GM18520 (cell line): ENCODE measurements at regions not wholly inside any gene's neighbourhood (a gene's known extent, or its start where the extent isn't known, plus 50 kb on each side); places are given as distances from the start of the nearest gene placed in this dataset.
A peak's percentile ranks its signal among the peaks of the same experiment; 100 is the strongest.

Experiments
- ATAC-seq: cut with Tn5 transposase; IDR thresholded peaks from one replicate; pipeline ENCODE4 v1.9.1; 2021; ENCODE audit not compliant: unreplicated experiment

DNA sequence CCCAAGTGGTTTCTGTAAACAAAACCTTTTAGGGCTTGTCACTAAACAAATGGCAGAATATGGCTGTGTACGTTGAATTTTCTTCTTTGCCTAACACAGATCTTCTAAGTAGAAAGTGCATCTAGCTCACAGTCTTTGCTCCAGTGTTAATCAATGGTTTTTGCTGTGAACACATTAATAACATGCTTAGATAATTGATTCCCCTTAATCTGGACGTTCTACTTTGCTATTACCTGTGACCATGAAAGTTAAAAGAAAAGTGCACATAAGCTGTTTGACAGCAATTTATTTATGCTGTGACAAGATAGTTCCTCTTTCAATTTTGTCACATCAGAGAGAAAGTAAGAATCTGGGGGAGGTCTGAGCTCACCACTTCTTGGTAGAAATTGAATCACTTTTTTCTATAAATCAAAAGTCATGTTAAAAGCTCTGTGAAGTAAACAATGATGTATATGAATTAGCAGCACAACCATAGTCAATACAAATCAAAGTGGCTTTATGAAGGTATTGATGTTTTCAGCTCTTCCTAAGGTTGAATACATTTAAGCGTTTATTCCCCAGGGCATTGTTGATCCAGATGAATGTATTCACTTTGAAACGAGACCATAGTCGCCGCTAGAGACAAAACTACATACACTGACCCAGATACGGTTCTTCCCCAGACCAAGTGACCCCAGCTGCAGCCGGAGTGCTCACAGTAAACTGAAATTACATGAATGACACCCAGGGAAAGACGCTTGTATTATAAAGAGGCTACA is 174.6 kb upstream of the ZNF608 start:
- ATAC-seq = peak; percentile 78

DNA sequence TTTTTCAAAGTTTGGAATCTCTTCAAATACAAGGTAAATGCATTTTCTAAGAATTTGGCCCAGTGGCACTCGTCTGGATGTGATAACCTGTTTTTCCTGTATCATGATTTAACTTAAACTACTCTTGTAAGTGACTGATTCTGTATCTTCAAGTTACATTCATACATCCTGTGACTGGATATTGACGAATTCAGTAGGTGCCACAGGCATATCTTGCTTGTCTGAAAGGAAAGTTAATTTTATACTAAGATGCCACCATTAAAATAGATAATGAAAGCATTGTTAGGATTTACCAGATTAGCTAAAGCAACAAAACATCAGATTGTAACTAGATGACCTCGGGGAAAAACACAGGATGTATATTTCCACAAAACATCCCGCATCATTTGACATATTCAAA is 175.3 kb upstream of the ZNF608 start:
- peak; percentile 4 for ATAC-seq

DNA sequence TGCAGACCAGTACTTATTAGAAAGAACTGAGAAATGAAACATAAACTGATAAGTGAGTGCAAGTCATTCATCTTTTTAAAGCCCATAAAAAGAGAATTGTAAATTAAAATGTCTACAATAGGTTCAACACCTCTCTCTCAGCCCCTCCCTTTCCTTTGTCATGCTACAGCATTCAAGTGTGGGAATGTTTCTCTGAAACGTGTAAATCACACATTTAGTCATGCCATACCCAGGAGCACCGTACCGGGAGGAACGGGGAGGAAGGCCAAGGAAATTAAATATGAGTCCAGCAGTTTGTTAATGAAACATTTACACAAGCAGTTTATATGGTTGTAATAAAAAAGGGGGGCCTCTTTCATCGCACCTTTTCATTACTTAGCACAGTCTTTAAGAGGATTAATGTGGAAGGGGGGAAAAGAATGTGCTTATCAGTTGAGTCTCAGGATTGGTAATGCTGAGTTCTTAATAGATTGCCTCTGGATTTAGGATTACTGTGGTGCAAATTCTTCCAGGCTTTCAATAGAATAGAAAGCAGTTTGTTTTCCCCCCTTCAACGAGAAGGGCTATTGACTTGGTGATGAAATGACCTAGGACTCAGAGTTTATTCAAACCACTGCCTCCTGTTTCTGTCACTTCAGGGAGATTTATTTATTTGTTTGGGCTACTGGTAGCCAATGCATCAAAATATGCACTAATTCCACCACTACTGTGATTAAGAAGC is 176.0 kb upstream of the ZNF608 start:
- no peak for ATAC-seq

DNA sequence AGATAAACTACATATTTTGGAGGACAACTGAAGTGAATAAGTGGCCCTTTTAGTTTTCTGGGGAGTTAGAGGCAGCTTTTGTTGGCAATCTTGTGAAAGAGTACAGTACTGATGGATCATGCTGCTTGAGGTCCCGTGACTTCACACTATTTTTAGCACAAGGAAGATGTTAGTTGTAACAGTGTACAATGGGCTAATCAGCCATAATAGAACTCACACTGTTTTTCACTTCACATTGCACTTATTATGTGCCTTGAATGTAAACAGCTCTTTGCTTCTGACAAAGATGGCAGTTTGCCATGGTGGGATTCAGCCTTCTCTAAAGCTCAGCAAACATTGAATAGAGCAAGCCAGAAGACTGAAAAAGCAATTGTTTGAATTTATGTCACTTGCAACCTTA is 176.7 kb upstream of the ZNF608 start:
- no peak for ATAC-seq

DNA sequence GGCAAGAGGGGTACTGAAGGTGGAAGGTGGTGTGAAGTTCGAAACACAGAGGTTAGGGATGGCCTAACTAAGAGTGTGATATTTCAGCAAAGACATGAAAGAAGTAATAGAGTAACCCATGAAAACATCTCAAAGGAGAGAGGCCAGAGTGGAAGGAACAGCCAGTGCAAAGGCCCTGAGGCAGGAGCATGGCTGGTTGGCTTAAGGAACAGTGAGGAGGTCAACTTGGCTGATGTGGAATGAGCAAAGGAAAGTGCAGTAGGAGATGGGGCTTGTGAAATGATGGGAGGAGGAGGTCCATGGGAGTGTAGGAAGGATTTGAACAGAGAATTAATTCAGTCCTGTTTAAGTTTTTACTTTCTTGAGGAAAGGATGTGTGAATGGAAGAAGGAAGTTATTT is 178.3 kb upstream of the ZNF608 start:
- no peak for ATAC-seq

DNA sequence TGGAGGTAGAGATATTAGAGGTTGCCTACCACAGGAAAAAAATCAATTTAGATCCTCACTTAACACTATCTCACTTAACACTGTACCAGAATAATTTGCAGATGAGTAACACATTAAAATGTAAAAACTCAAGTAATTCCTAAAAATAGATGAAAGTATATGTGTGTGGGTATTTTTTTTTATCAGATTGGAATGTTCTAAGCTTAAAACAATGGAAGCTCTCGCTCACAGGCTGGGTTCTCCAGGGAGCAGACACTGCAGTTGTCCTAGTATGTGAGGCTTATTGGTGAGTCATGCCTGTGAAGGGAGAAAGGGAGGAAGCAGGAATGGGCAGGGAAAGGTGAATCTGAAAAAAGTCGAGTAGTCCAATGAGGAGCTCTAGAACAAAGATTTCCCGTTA is 181.3 kb upstream of the ZNF608 start:
- no peak for ATAC-seq

DNA sequence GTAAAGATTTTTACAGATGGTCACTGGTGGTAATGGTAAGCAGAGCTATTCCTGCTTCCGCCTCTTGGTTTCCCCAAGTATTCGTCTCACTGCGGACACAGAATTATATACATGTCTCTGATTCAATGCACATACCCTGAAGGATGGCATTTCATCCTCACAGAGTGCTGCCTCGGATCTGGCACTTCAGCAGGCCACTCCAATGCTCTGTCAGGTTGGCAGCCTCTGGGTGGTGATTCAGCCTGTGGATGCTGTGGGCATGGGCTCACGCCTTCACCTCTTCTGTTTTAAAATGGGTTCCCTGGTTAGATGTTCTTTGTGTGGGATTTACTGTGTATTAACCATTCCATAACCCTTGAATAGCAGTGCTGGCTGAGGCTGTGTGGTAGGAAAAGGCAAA is 182.6 kb upstream of the ZNF608 start:
- no peak for ATAC-seq

DNA sequence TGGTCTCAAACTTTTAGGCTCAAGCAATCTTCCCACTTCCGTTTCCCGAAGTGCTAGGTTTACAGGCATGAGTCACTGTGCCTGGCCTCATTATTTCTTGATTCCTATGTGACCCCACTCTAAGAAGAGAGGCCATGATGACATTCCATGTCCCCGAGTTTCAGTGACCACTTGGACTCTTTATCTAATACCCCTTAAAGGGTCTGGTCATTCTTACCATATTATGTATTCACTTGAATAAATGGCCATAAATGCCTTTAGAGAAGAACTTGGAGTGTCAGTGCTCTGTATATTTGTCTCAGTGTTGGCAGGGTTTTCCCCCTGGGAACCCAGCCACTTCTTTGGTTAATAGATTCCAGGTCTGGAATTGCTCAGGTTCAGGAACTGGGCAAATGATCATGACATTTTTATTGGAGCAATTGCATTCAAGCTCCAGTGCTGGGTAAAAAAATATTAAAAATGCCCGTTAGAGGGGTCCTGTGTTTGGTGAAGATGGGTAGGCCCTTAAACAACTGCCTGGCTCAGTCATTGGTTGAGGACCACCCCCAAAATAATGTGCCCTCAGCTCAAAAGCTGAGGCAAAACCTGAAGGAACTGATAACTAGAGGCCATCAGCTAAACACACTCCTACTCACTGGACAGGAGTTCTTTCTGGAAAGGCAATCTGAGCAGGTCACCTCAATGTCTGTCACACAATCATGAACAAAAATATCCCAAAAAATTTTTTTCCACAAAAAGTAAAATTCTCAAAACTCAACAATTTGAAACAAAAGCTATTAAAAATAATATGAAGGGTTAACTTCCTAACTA is 186.6 kb upstream of the ZNF608 start:
- no peak for ATAC-seq

DNA sequence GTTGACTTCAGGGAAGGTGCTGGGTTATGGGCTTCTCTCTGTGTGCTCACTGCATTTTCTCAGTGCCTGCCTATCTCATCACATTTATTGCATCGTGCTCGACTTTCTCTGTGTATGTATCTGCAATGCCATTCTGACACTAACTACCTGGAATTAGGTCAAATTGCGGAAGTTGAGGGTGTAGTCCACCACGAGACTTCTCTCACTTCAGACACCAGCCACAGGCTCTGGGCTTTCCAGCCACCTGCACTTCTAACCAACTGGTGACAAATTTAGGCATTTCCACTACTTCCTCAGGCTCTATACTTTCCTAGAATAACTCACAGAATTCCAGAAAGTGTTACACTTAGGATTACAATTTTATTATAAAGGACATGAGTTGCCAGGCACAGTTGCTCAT is 188.6 kb upstream of the ZNF608 start:
- peak; percentile 59 for ATAC-seq

DNA sequence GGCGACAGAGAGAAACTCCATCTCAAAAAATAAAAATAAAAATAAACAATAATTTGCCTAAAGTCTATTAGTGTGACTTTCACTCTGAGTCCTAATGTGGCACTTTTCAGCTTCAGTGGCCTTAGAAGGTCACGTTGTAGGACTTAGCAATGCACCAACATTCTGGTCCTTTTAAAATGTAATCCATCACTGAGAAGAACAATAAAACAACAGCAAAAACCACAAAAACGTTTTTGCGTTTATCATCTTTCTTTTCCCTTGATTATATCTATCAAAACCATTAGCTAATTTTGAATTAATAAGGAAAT is 190.1 kb upstream of the ZNF608 start:
- ATAC-seq = peak; percentile 54

DNA sequence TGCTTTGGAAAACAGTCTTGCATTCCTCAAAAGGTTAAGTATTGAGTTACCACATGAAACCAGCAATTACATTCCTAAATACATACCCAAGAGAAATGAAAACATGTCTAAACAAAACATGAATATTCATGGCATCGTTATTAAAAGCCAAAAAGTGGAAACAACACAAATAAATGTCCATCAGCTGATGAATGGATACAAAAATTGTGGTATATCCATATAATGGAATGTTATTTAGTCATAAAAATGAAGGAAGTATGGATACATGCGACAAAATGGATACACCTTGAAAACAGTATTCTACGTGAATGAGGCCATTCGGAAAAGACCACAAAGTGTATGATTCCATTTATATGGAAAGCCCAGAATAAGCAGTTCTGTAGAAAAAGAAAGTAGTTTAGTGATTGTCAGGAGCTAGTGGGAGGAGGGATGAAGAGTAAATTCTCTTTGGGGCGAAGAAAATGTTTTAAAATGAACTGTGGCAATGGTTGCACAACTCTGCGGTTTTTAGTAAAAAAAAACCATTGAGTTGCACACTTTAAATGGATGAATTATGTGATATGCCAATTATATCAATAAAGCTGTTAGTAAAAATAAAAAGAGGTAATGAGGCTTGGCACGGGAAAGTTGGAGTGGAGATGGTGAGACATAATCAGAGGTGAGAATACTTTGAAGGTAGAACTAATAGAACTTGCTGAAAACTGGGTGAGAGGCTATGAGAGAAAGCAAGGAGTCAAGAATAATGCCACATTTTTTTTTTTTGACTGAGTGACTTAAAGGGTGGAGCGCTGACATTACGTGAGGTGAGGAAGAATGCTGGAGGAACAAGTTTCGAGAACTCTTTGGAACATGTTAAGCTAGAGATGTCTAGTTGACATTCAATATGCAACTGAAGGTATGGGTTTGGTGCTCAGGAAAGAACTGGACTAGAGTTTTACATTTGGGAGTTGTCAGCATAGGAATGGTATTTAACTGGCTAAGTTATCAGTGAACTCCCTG is 194.9 kb upstream of the ZNF608 start:
- ATAC-seq = no peak

DNA sequence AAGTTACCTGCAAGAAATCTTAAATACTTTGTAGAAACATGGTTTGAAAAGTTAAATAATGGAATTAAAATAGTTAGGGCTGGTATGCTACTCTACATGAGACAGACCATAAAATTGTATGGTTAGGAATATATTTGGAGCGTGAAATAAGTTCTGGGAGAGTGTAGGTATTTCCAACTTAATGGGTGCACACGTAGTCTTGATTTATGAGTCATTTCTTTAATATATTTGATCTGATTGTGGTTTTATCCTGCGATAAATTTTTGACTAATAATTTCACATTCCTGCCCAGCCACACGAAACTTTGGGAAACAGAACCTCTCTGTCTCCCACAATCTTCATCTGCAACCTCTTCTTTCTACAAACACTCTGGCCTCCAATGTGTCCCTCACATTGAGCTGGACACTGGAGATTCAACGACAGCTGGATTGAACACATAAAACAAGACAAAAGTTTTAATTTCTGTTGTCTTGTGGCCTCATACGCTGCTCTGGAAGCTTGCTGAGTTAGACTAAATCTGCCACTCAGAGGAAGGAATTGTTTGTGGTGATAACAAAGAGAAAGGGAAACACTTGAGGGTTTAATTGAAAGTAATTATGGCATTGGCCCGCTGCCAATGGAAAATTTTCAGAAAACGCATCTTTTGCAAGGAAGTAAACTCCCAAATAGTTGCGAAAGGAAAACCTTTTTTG is 201.8 kb upstream of the ZNF608 start:
- no peak for ATAC-seq

DNA sequence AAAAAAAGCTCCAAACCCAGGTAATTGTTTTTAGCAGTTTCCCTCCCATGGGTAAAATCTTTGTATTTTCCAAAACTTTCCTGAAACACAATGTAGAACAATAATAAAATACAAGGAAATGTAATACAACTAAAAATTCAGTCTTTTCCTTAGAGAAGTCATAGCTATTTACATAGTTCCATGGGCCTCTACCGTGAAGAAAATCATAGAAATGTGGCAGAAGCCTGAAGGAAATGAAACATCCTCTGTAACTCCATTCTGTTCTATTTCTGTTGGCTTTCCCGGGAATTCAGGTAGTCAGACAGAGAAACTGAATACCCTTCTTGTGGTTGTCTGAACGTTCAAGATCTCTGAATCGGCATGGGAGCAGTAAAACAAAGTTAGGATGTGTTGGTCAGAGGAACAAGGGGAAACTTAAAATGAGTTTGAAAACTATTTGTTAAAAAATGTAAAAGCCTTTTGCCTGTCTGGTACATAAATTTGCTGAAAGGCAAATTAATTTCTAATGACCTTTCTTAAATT is 202.4 kb upstream of the ZNF608 start:
- no peak for ATAC-seq

DNA sequence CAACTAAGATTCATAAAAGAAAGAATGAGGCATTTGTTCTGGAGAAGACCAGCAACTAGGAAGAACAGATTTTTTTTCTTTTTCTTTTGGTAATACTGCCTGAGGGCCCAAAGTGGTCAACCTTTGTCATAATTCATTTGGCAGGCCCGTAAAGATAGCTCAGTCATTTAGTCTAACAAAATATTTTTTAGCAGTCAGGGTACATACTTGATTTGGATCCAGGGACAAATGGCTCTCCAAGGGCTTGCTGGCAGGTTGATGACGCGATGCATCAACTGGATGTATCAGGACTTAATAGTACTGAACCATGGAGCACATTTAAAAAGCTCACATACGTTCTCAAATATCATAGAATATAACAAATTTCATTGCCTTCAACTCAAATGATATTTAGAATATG is 203.4 kb upstream of the ZNF608 start:
- no peak for ATAC-seq

DNA sequence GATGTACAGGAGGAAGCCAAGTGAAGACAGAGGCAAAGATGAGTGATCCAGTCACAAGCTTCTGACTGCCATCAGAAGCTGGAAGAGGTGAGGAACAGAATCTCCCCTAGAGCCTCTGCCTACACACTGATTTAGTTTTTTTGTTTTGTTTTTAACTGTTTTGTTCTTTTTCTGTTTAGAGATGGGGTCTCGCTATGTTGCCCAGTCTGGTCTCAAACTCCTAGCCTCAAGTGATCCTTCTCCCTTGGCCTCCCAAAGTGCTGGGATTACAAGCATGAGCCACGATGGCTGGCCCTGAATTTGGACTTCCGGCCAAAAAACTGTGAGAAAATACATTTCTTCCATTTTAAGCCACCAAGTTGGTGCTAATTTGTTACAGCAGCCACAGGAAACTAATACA is 204.7 kb upstream of the ZNF608 start:
- no peak for ATAC-seq

DNA sequence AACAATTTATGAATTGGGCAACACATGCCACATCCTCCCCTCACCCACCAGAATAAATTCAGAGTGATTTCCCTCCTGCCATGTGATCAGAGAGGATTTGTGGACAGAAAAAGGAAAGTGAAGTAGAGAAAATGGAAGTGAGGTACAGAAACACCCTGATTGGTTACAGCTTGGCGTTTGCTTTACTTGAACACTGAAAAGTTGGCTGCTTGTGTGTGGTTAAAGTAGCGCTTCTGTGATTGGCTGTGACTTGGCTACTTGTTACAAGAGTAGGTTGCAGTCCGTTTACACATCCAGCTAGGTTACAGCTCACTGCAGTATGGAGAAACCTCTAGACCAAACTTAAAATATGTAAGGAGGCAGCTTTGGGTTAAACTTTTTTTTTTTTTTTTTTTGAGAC is 205.2 kb upstream of the ZNF608 start:
- ATAC-seq = peak; percentile 62

DNA sequence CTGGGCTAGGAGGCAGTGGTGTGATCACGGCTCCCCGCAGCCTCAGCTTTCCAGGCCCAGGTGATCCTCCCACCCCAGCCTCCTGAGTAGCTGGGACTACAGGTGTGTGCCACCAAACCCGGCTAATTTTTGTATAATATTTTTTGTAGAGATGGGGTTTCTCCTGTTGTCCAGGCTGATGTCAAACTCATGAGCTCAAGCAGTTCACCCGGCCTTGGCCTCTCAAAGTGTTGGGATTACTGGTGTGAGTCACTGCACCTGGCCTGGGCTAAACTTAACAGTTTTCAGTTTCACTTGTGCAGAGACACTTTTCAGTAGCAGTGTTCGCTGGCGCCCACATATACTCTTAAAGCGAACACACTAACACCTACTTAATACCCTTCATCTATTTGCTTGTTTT is 205.6 kb upstream of the ZNF608 start:
- ATAC-seq = peak; percentile 88

DNA sequence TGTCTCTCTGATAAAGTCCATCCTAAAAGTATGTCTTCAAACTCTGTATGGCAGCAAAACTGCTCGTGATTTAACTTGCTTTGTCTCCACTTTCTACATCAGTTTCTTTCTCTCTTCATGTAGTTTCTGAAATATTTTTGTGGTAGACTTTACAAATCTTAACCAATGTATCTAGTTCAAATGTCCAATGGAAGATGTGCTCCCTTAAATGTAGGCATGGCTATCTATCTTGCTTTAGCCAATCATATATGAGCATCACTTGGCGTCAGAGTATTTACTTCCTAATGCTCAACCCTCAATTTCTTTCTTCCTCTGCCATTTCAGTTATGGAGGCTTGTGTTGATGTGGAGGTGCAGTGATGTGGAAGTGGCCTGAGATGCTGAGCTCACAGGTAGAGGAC is 206.1 kb upstream of the ZNF608 start:
- peak; percentile 31 for ATAC-seq

DNA sequence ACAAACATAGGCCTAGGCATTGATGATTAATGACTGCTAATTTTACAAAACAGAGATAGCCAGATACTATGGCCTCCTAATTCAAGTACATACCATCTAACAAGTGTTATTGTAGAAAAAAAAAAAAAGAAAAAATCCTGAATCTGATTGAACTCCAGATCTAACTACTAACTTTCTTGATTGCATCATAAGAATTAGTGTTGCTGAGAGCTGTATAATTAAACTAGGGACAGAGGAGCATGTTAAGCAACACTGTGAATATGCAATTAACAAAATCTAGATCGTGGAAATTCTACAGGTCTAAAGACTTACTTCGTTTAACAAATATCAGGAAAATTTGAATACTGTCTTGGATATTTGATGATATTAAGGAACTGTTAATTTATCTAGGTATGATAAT is 208.3 kb upstream of the ZNF608 start:
- no peak for ATAC-seq

DNA sequence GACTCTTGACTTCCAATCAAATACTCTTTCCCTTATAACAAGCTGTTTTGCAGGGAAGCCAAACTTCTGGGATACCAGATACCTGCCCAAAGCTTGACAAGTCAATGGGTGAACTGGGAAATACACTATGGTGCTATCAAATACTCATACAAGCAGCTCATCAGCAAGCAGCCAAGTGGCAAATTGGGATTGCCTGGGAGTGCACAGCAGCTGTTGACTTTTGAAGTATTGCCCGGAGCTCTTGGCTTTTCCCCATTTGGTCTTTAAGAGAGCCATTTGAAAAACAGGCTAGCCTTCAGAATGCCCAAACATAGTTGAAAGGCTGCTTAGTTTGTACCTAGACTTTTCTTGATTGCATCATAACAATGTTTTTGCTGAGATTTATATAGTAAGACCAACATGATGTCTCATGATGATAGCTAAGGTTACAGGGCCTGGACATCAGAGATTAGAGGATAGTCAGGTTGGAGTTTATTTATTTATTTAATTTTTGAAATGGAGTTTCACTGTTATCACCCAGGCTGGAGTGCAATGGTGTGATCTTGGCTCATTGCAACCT is 210.1 kb upstream of the ZNF608 start:
- ATAC-seq = no peak
